Stimulated activated CD8-positive, alpha-beta memory T cell treated with anti-CD3 and anti-CD28 coated beads, Interleukin-7, amount 100 ng/mL, for 48 hours (primary cell): ENCODE measurements at regions not wholly inside any gene's neighbourhood (a gene's known extent, or its start where the extent isn't known, plus 50 kb on each side); places are given as distances from the start of the nearest gene placed in this dataset.

Source experiments
- DNase-seq, 2 donors: peaks; one replicate each; pipeline ENCODE4 v3.0.0-alpha.2; 2020; ENCODE audit warnings: low read depth in 1 of 2; ENCODE audit errors: extremely low read depth in 1 of 2

DNA sequence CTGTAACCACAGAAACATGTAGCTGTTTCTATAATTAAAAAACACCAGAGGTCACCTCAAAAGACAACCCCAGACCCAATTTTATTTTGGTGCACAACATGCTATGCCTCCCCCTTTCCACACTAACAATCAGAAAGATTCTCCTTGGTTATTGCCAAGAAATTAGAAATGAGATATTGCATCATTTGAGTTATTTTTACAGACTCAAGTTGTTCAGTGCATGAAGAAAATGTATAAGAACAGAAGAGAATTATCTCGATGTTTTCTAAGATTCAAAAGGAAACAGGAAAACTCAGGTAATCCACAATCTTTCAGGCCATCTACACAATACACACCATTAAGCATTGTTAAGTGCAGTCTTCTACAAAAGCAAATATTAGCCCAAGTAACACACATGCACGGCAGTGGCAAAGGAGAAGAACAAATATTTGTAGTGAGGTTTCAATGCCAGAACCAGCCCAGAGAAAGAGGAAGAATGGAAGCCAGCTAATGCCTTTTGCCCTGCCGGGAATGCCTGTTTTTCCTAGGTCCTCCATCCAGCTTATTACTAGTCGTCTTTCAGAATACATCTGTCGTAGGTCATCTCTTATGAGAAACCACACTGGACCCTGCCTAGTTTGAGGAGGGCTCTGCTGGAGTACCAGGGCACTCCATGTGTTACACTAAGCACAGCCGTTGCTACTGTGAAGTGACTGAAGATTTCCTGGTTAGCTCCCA, 67.6 kb upstream of the C1GALT1 start:
- no peak for DNase-seq

GRCh38 chr7:7117935-7118586, 64.3 kb upstream of the C1GALT1 start:
- DNase-seq: no peak

GRCh38 chr7:7118822-7119221, 63.5 kb upstream of the C1GALT1 start:
- no peak for DNase-seq

- DNase-seq: no peak
These were observed 62.6 kb upstream of the C1GALT1 start for GRCh38 chr7:7119729-7120128.

DNA sequence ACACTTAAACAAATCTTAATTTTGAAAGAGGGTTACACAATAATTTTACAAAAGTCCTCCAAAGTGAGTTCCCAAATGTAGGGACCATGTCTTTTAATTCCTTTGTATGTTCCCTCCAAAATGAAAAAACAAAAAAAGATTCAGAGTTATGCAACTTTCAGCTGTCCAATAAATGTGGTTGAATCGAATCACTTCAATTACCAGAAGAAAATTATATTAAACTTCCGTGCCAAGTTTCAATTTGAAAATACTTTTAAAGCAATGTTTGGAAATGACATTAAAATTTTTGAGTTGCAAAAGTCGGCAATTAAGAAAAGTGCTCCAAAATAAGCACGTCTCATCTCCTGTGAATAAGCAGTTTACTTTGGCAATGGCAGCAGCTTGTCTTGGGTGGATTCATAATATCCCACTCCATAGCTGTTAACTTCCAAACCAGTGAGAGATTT, 60.3 kb upstream of the C1GALT1 start:
- no peak for DNase-seq

GRCh38 chr7:7122701-7123281, 59.6 kb upstream of the C1GALT1 start:
- no peak for DNase-seq

- DNase-seq: no peak
These were observed 56.4 kb upstream of the C1GALT1 start for GRCh38 chr7:7125963-7126362.

DNA sequence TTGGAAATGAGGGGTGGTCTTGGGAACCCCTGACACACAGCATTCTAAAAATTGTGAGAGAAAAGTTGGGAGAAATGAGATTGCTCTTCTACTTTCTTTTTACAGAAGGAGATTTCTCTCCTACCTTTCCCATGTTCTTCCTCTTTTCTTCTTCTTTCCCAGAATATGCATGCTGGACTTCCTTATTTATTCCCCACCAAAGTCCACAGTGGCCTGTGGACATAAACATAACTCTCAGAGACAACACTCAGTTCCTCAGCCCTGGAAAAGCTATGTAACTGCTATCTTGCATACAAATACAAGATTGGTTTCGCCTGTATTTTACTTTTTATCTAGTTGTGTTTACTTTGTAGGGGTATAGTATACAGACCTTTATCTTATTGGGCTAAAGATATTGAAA, 54.6 kb upstream of the C1GALT1 start:
- no peak for DNase-seq

DNA sequence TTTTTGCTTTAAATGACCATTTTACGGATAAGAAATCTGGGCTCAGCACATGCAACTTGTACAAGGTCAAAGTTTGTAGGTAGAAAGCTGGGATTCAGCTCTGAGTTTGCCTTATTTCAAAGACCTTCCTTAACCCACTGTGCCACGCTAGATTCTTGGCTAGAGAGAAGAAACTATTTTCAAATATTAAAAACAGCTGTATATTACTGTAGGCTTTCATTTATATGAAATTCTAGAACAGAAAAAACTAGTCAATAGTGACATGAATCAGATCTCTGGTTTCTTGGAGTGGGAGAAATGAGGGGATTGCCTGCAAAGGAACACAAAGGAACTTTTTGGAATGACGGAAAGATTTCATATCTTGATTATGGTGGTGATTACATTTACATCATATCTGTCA, 53.0 kb upstream of the C1GALT1 start:
- no peak for DNase-seq

GRCh38 chr7:7131273-7131672, 51.1 kb upstream of the C1GALT1 start:
- DNase-seq: no peak
